Breast epithelium (tissue), 4 donors: ENCODE measurements at regions not wholly inside any gene's neighbourhood (a gene's known extent, or its start where the extent isn't known, plus 50 kb on each side); places are given as distances from the start of the nearest gene placed in this dataset.

Experiments used
- DNase-seq, 2 donors: peaks; one replicate each; pipeline ENCODE4 v3.0.0-alpha.2; 2019; ENCODE audit warnings: low spot score in 2 of 2
- H3K27ac ChIP-seq, 2 donors: fragments of 200-600 bp; sonication (generic) in 1 of 2; one replicate each; pipeline ENCODE4 v1.5.1; 2016 to 2019; ENCODE audit warnings: mild to moderate bottlenecking in 1 of 2
- H3K27me3 ChIP-seq, 2 donors: fragments of 200-600 bp; sonication (generic) in 1 of 2; one replicate each; pipeline versions ENCODE4 v1.5.1 to v1.6.0; 2017 to 2019; ENCODE audit warnings: control low read depth in 1 of 2, mild to moderate bottlenecking in 1 of 2
- H3K36me3 ChIP-seq: fragments of 200-600 bp; one replicate; pipeline ENCODE4 v1.5.1; 2019
- H3K4me1 ChIP-seq, 2 donors: fragments of 200-600 bp; sonication (generic); one replicate each; pipeline ENCODE4 v1.5.1; 2016 to 2019; ENCODE audit warnings: control low read depth in 1 of 2
- H3K4me3 ChIP-seq, 3 donors: fragments of 200-600 bp; sonication (generic); 1 replicate in 2 of 3; 2 replicates in 1 of 3; pipeline ENCODE4 v1.5.1; 2016 to 2019; ENCODE audit warnings: mild to moderate bottlenecking in 3 of 3, moderate library complexity in 2 of 3
- H3K9me3 ChIP-seq, 2 donors: fragments of 200-600 bp; sonication (generic) in 1 of 2; one replicate each; pipeline ENCODE4 v1.5.1; 2016 to 2019; ENCODE audit warnings: control low read depth in 1 of 2
- POLR2A ChIP-seq: fragments of 450-650 bp; IDR thresholded peaks from one replicate; pipeline ENCODE4 v1.6.1; 2016; ENCODE audit warnings: antibody characterized with exemption, mild to moderate bottlenecking, moderate library complexity
- POLR2AphosphoS5 ChIP-seq, 3 donors: sonication (generic); formaldehyde crosslinking; IDR thresholded peaks; one replicate each; pipeline ENCODE4 v1.6.1; 2017; ENCODE audit warnings: antibody characterized with exemption in 3 of 3
- intact Hi-C: fragments of 100-400 bp; cut with DNase I; formaldehyde crosslinking; loops from one replicate; pipeline ENCODE4 v1.15.1; 2023; ENCODE audit warnings: low total_unique reads
- TF ChIP-seq, protein P1 (sequence below), 3 donors: fragments of 450-650 bp; IDR thresholded peaks; one replicate each; pipeline ENCODE4 v1.5.1; 2016 to 2017; ENCODE audit warnings: antibody characterized with exemption in 3 of 3, mild to moderate bottlenecking in 3 of 3, moderate library complexity in 3 of 3

- TF ChIP-seq POLR2AphosphoS5 (IDR thresholded peaks at IDR 0.05): no peak
- no peak for TF ChIP-seq POLR2A
- TF ChIP-seq, protein P1, sequence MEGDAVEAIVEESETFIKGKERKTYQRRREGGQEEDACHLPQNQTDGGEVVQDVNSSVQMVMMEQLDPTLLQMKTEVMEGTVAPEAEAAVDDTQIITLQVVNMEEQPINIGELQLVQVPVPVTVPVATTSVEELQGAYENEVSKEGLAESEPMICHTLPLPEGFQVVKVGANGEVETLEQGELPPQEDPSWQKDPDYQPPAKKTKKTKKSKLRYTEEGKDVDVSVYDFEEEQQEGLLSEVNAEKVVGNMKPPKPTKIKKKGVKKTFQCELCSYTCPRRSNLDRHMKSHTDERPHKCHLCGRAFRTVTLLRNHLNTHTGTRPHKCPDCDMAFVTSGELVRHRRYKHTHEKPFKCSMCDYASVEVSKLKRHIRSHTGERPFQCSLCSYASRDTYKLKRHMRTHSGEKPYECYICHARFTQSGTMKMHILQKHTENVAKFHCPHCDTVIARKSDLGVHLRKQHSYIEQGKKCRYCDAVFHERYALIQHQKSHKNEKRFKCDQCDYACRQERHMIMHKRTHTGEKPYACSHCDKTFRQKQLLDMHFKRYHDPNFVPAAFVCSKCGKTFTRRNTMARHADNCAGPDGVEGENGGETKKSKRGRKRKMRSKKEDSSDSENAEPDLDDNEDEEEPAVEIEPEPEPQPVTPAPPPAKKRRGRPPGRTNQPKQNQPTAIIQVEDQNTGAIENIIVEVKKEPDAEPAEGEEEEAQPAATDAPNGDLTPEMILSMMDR (IDR thresholded peaks at IDR 0.05): no peak
- Histone ChIP-seq H3K4me3 (peak overlapping the region in 1 of 3 donors; percentile 22), H3K36me3 (no peaks in the 10 kb centered on the region), H3K9me3 (no peaks in the 10 kb centered on the region), H3K27me3 (no peaks in the 10 kb centered on the region), H3K4me1 (no peaks in the 10 kb centered on the region), H3K27ac (no peak overlapping the region)
- intact Hi-C loops: no loop called here
- no peak for DNase-seq
Measured at GRCh38 chr6:167492100-167492449, 167.2 kb downstream of the TTLL2 start.

DNA sequence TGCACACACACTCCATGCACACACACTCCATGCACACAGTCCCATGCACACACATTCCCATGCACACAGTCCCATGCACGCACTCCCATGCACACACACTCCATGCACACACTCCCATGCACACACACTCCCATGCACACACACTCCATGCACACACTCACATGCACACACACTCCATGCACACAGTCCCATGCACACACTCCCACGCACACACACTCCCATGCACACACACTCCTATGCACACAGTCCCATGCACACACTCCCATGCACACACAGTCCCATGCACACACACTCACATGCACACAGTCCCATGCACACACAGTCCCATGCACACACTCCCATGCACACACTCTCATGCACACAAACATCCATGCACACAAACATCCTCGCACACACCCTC, 168.4 kb downstream of the TTLL2 start:
- intact Hi-C loops: no loop called here
- H3K4me1 ChIP-seq: no peaks in the 10 kb centered on the region
- H3K27ac ChIP-seq: no peak overlapping the region
- DNase-seq: no peak
- H3K27me3 ChIP-seq: no peaks in the 10 kb centered on the region
- TF ChIP-seq POLR2AphosphoS5 (IDR thresholded peaks at IDR 0.05) (no peak), POLR2A (no peak)
- TF ChIP-seq, protein P1 (IDR thresholded peaks at IDR 0.05): no peak
- H3K36me3 ChIP-seq: no peaks in the 10 kb centered on the region
- H3K4me3 ChIP-seq: no peak overlapping the region
- no peaks in the 10 kb centered on the region for H3K9me3 ChIP-seq

DNA sequence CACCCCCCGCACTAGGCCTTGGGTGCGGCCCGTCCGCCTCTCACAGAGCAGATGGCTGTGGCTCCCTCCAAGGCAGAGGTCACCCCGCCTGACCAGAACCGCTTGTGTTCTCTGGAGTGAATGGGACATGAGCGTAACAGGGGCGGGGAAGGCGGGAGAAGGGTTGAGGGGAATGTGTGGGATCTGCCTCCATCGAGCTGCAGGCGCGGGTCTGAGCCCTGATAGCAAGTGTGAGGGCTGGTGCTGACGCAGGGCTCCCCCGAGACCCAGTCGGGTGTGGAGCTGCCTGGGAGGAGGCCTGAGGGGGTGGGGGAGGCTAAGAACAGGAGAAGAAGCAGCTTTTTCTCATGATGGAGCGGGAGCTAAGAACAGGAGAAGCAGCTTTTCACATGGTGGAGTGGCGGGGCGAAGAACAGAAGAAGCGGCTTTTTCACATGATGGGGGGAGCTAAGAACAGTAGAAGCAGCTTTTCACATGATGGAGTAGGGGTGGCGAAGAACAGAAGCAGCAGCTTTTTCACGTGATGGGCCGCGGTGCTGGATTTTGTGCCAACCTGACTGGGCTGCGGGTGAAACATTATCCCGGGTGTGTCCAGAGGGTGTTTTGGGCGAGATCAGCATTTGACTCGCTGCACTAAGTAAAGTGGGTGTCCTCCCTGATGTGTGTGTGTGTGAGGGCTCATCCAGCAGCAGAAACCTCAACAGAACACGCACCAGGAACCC, 169.3 kb downstream of the TTLL2 start:
- intact Hi-C loops: loop anchor here (1.0 kb wide), 1 partner anchor 333 kb away; no protein-coding TSS in a partner anchor
- Histone ChIP-seq H3K27ac (peak overlapping the region in 1 of 2 donors; percentile 10), H3K27me3 (no peaks in the 10 kb centered on the region), H3K4me3 (peak overlapping the region in 1 of 3 donors; percentile 2), H3K9me3 (no peaks in the 10 kb centered on the region), H3K4me1 (no peaks in the 10 kb centered on the region), H3K36me3 (no peaks in the 10 kb centered on the region)
- no peak for TF ChIP-seq POLR2A
- no peak for DNase-seq

DNA sequence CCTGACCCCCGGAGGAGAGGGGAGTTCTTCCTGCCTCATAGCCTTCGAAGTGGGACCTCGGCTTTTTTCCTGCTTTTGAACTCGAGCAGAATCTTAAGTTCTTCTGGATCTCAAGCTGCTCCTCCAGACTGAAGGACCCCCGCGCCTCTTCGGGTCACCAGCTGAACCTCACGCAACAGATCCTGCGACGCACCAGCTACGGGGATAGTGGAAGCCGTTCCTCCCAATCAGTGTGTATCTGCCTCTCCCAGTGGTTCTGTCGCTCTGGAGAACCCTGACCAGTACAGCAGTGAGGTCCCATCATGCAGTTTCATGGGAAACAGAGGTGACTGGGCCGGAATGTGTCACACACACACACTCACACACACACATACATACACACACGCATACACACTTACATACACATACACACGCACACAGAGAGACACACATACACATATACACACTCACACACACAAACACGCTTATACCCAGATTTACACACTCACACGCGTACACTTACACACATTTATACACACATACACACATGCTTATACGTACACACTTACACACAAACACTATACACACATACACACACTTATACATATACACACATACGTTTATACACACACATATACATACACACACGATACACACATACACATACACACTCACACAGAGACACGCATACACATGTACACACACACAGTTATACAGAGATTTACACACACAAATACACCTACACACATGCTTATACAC, 170.0 kb downstream of the TTLL2 start:
- H3K27ac ChIP-seq: peak overlapping the region in 1 of 2 donors; percentile 10
- DNase-seq: no peak
- H3K36me3 ChIP-seq: no peaks in the 10 kb centered on the region
- no peaks in the 10 kb centered on the region for H3K4me1 ChIP-seq
- TF ChIP-seq POLR2A (no peak), POLR2AphosphoS5 (IDR thresholded peaks at IDR 0.05) (no peak)
- TF ChIP-seq, protein P1 (IDR thresholded peaks at IDR 0.05): no peak
- H3K27me3 ChIP-seq: no peaks in the 10 kb centered on the region
- H3K9me3 ChIP-seq: no peaks in the 10 kb centered on the region
- intact Hi-C loops: loop anchor here (1.0 kb wide), 1 partner anchor 332 kb away; no protein-coding TSS in a partner anchor
- no peak overlapping the region for H3K4me3 ChIP-seq

DNA sequence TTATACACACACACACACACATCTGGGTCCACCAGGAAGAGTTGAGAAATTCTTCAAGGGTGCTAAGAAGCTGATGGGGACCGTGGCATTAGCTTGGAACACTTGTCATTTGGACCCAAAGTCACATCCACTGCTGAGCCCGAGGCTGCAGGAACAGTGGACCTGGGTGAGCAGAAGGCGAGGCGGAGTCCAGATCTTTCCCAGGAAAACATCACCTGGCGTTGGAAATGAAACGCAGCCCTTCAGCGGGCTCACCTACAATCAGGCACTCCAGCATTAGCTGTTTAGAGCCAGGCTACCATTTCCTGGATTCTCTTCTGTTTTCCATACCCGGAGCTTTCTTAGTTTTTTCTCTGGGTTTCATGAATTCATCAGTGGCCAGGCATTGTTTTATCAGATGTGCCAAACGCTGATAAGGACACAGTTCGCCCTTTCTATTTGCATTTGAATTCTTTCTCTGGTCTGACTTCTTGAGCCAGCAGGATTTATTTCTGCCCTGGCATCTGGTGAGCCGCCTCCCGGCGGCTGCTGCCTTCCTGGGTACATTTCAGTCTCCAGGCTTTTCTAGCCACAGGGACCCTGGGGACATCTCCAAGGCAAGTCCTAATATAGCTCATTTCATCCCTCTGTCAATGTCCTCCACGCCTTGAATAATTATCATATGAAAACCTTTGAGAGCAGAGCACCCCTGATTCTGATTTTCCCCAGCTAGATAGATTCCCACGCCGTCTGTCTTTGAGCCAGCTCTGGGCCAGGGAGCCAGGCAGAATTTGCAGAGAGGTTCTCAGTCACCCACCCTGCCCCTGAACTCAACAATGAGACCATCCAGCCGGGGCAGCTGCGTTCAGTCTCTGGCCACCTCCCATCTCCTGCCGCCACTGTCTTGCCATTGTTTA, 170.9 kb downstream of the TTLL2 start:
- Histone ChIP-seq H3K27me3 (no peaks in the 10 kb centered on the region), H3K36me3 (no peaks in the 10 kb centered on the region), H3K27ac (no peak overlapping the region), H3K9me3 (no peaks in the 10 kb centered on the region), H3K4me3 (no peak overlapping the region), H3K4me1 (no peaks in the 10 kb centered on the region)
- DNase-seq: no peak
- TF ChIP-seq, protein P1 (IDR thresholded peaks at IDR 0.05): no peak
- TF ChIP-seq POLR2A (no peak), POLR2AphosphoS5 (IDR thresholded peaks at IDR 0.05) (no peak)
- intact Hi-C loops: no loop called here
